RWPE2 (cell line): ENCODE measurements at regions not wholly inside any gene's neighbourhood (a gene's known extent, or its start where the extent isn't known, plus 50 kb on each side); places are given as distances from the start of the nearest gene placed in this dataset.

Source experiments
- ATAC-seq: fragments of 200-7000 bp; cut with Tn5 transposase; 3 replicates; pipeline ENCODE4 v1.9.1; 2021; ENCODE audit warnings: low read depth
- DNase-seq: peaks from one replicate; pipeline ENCODE4 v3.0.0-alpha.2; 2020; ENCODE audit warnings: low spot score
- H3K27ac ChIP-seq: fragments of 450-650 bp; 2 replicates; pipeline ENCODE4 v1.5.1; 2017; ENCODE audit warnings: mild to moderate bottlenecking; ENCODE audit not compliant: poor library complexity, severe bottlenecking
- H3K27me3 ChIP-seq: fragments of 250-450 bp; sonication (Bioruptor Pico); 2 replicates; pipeline ENCODE4 v1.5.1; 2021; ENCODE audit warnings: mild to moderate bottlenecking, moderate library complexity; ENCODE audit not compliant: insufficient read depth, poor library complexity, severe bottlenecking
- H3K36me3 ChIP-seq: fragments of 250-450 bp; sonication (Bioruptor Pico); 2 replicates; pipeline ENCODE4 v1.5.1; 2020; ENCODE audit warnings: low read depth, mild to moderate bottlenecking, moderate library complexity
- H3K4me1 ChIP-seq: fragments of 250-450 bp; sonication (Bioruptor Pico); 2 replicates; pipeline ENCODE4 v1.5.1; 2021; ENCODE audit warnings: mild to moderate bottlenecking, moderate library complexity; ENCODE audit not compliant: insufficient read depth, poor library complexity, severe bottlenecking
- H3K4me3 ChIP-seq: fragments of 250-450 bp; sonication (Bioruptor Pico); 2 replicates; pipeline ENCODE4 v1.5.1; 2021; ENCODE audit warnings: mild to moderate bottlenecking, moderate library complexity; ENCODE audit not compliant: severe bottlenecking
- H3K9me3 ChIP-seq: fragments of 250-450 bp; sonication (Bioruptor Pico); 2 replicates; pipeline ENCODE4 v1.5.1; 2021; ENCODE audit warnings: mild to moderate bottlenecking, moderate library complexity; ENCODE audit not compliant: severe bottlenecking
- TF ChIP-seq, protein P1 (sequence below): fragments of 450-650 bp; IDR thresholded peaks from one replicate; pipeline ENCODE4 v1.5.1; 2017; ENCODE audit warnings: mild to moderate bottlenecking, moderate library complexity; ENCODE audit not compliant: poor library complexity, severe bottlenecking

DNA sequence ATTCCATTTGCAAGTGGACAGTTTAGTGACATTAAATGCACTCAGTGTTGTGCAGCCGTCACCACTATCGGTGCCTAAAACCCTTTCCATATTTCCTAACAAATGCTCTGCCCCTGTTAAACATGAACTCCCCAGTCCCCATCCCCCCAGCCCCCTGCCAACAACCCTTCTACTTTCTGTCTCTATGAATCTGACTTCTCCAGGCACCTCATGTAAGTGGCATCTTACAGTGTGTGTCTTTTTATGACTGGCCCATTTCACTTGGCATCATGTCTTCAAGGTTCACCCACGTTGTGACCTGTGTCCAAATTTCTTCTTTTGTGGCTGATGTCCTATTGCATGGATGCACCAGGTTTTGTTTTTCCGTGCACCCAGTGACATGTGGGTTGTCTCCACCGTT, 140.9 kb upstream of the GPC1 start:
- ATAC-seq (no peak), DNase-seq (no peak)
- H3K9me3 ChIP-seq, result no peaks in the 10 kb centered on the region
- no peak overlapping the region for H3K4me3 ChIP-seq
- no peaks in the 10 kb centered on the region for H3K4me1 ChIP-seq
- TF ChIP-seq, protein P1, sequence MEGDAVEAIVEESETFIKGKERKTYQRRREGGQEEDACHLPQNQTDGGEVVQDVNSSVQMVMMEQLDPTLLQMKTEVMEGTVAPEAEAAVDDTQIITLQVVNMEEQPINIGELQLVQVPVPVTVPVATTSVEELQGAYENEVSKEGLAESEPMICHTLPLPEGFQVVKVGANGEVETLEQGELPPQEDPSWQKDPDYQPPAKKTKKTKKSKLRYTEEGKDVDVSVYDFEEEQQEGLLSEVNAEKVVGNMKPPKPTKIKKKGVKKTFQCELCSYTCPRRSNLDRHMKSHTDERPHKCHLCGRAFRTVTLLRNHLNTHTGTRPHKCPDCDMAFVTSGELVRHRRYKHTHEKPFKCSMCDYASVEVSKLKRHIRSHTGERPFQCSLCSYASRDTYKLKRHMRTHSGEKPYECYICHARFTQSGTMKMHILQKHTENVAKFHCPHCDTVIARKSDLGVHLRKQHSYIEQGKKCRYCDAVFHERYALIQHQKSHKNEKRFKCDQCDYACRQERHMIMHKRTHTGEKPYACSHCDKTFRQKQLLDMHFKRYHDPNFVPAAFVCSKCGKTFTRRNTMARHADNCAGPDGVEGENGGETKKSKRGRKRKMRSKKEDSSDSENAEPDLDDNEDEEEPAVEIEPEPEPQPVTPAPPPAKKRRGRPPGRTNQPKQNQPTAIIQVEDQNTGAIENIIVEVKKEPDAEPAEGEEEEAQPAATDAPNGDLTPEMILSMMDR, result no peak
- H3K27ac ChIP-seq, result no peak overlapping the region
- no peaks in the 10 kb centered on the region for H3K36me3 ChIP-seq
- no peaks in the 10 kb centered on the region for H3K27me3 ChIP-seq

DNA sequence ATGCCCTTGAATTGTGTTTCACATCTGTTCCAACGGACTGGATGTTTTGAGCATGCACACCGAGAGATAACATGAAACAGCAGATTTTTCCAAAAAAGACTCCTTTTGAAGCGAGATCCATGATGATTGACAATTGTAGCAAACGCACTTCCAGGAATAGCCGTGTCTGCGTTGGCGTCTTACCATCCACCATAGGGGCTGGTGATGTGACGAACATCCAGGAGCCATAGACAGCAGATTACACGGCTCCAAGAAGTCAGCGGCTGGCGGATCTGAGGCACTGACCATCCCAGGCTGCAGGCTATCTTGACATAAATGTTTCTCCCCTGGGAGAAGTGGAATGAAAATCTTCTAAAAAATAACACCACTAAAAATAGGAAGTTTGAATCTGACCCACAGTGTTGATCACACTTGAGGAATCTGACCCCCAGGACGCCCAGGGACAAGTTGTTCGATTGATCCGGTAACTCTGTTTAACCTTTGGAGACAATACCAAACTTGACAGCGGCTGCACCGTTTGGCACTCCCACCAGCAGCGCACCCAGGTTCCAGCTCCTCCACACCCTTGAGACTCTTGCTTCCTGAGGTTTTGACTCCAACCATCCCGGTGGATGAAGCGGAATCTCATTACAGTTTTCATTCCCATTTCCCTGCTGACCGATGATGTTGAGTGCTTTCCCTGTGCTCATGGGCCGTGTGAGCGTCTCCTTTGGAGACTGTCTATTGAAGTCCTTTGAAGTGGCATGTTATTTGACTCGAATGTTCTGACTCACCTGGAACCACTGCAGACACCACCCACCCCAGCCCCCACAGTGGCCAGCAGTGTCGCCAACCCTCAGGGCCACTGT, 140.0 kb upstream of the GPC1 start:
- H3K4me1 ChIP-seq, result no peaks in the 10 kb centered on the region
- DNase-seq, result no peak
- no peak overlapping the region for H3K4me3 ChIP-seq
- H3K27ac ChIP-seq, result no peak overlapping the region
- H3K36me3 ChIP-seq, result no peaks in the 10 kb centered on the region
- no peaks in the 10 kb centered on the region for H3K9me3 ChIP-seq
- ATAC-seq, result no peak
- no peaks in the 10 kb centered on the region for H3K27me3 ChIP-seq
- TF ChIP-seq, protein P1, result no peak

GRCh38 chr2:240296104-240296406, 139.4 kb upstream of the GPC1 start:
- Histone ChIP-seq H3K27me3 (no peaks in the 10 kb centered on the region), H3K27ac (no peak overlapping the region), H3K36me3 (no peaks in the 10 kb centered on the region), H3K4me1 (no peaks in the 10 kb centered on the region), H3K9me3 (no peaks in the 10 kb centered on the region), H3K4me3 (no peak overlapping the region)
- ATAC-seq, result no peak
- TF ChIP-seq, protein P1, result no peak
- no peak for DNase-seq

DNA sequence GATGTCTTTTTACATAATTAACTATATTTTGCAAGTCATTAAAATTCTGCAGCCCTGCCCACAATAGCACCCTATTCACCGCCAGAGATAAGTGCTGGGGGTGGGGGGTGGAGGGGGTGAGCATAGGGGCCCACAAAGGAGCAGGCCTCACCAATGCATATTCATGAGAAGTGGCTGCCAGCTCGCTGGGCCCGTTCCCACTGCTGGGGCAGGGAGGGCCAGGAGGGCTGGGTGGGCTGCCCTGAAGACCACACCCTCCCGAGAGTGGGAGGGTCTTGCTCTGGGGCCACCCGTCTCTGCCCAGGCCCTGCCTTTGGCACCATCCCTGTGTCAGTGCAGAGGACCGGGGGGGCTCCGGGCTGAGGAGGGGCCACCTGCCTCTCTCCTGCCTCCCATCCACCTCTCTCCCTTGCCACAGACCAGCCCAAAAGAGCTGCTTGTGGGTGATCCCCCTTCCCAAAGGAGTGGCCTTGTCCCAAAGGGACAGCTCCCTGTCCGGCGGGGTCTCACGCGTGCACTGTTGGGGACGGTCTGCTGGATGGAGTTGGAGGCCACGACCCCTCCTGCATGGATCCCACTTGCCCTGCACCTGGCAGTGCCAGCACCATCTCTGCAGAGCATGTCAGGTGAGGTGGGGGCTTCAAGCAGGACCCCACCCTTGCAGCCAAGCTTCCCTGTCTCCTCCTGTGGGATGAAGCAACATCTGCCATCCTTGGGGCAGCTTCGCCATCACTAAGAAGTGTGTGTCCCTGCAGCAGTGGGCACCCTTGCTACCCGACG, 138.8 kb upstream of the GPC1 start:
- H3K4me1 ChIP-seq, result no peaks in the 10 kb centered on the region
- H3K36me3 ChIP-seq, result no peaks in the 10 kb centered on the region
- no peak overlapping the region for H3K27ac ChIP-seq
- DNase-seq (no peak), ATAC-seq (no peak)
- no peak overlapping the region for H3K4me3 ChIP-seq
- H3K9me3 ChIP-seq, result no peaks in the 10 kb centered on the region
- TF ChIP-seq, protein P1, result no peak
- H3K27me3 ChIP-seq, result no peaks in the 10 kb centered on the region
